ENCODE measurements at regions not wholly inside any gene's neighbourhood (a gene's known extent, or its start where the extent isn't known, plus 50 kb on each side); places are given as distances from the start of the nearest gene placed in this dataset.
A peak's percentile ranks its signal among the peaks of the same experiment; 100 is the strongest.

- no peak for DNase-seq (ENCODE audit: low read depth)
- no peak overlapping the region for H3K4me3 ChIP-seq (ENCODE audit: control insufficient read depth, low read depth, low read length)
- TF ChIP-seq CTCF (IDR thresholded peaks at IDR 0.05; ENCODE audit: control insufficient read depth, insufficient read depth, low read depth, low read length, missing control alignments): no peak
Measured at GRCh38 chr1:172905452-172905851, 145.3 kb downstream of the TNFSF18 start.

- no peak for TF ChIP-seq CTCF (IDR thresholded peaks at IDR 0.05; ENCODE audit: control insufficient read depth, insufficient read depth, low read depth, low read length, missing control alignments)
- DNase-seq (ENCODE audit: low read depth): no peak
- no peak overlapping the region for H3K4me3 ChIP-seq (ENCODE audit: control insufficient read depth, low read depth, low read length)
Measured at GRCh38 chr1:172906778-172907592, 143.8 kb downstream of the TNFSF18 start.

GRCh38 chr1:172907834-172908326 is 142.9 kb downstream of the TNFSF18 start:
- DNase-seq (ENCODE audit: low read depth): no peak
- TF ChIP-seq CTCF (IDR thresholded peaks at IDR 0.05; ENCODE audit: control insufficient read depth, insufficient read depth, low read depth, low read length, missing control alignments): no peak
- H3K4me3 ChIP-seq (ENCODE audit: control insufficient read depth, low read depth, low read length): no peak overlapping the region

- DNase-seq (ENCODE audit: low read depth): peak; percentile 87
- TF ChIP-seq CTCF (IDR thresholded peaks at IDR 0.05; ENCODE audit: control insufficient read depth, insufficient read depth, low read depth, low read length, missing control alignments): no peak
- H3K4me3 ChIP-seq (ENCODE audit: control insufficient read depth, low read depth, low read length): no peak overlapping the region
Measured at GRCh38 chr1:172909606-172910326, 141.0 kb downstream of the TNFSF18 start.

GRCh38 chr1:172912765-172913260 is 137.9 kb downstream of the TNFSF18 start:
- no peak for TF ChIP-seq CTCF (IDR thresholded peaks at IDR 0.05; ENCODE audit: control insufficient read depth, insufficient read depth, low read depth, low read length, missing control alignments)
- DNase-seq (ENCODE audit: low read depth): no peak
- no peak overlapping the region for H3K4me3 ChIP-seq (ENCODE audit: control insufficient read depth, low read depth, low read length)

- peak; percentile 93 for DNase-seq (ENCODE audit: low read depth)
- no peak for TF ChIP-seq CTCF (IDR thresholded peaks at IDR 0.05; ENCODE audit: control insufficient read depth, insufficient read depth, low read depth, low read length, missing control alignments)
- no peak overlapping the region for H3K4me3 ChIP-seq (ENCODE audit: control insufficient read depth, low read depth, low read length)
Measured at GRCh38 chr1:172914501-172915144, 136.1 kb downstream of the TNFSF18 start.
